ENCODE measurements at regions not wholly inside any gene's neighbourhood (a gene's known extent, or its start where the extent isn't known, plus 50 kb on each side); places are given as distances from the start of the nearest gene placed in this dataset.

DNA sequence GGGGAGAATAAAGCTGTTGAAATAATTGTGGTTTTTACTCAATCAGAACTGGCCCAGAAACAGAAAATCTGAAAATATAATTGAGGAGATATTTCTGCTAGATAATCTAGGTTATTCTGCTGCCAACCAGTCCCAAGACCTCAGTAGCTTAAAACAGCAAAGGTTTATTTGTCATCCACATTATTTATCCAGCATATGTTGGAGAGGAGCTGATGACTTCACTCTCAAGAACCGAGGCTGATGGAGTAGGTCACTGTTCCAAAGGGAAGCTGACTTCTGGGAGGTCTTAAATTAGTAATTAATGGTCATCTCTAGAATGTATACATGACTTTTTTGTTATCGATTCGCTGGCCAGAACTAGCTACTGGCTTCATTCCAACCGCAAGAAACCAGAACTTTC, 124.8 kb upstream of the CTNNA2 start (continued):
- TF ChIP-seq EGR1 (IDR thresholded peaks at IDR 0.05; ENCODE audit: low read depth) (no peak), POLR2A (IDR thresholded peaks at IDR 0.05; ENCODE audit: borderline replicate concordance, extremely low read depth, insufficient read depth, insufficient read length) (no peak), ZFX (IDR thresholded peaks at IDR 0.05) (no peak), CEBPB (IDR thresholded peaks at IDR 0.05; ENCODE audit: low read depth) (no peak), ATF3 (IDR thresholded peaks at IDR 0.05) (no peak), FOSL1 (IDR thresholded peaks at IDR 0.05; ENCODE audit: low read depth) (no peak), ELF1 (IDR thresholded peaks at IDR 0.05; ENCODE audit: borderline replicate concordance, low read depth) (no peak), EZH2 (IDR thresholded peaks at IDR 0.05) (no peak)

DNA sequence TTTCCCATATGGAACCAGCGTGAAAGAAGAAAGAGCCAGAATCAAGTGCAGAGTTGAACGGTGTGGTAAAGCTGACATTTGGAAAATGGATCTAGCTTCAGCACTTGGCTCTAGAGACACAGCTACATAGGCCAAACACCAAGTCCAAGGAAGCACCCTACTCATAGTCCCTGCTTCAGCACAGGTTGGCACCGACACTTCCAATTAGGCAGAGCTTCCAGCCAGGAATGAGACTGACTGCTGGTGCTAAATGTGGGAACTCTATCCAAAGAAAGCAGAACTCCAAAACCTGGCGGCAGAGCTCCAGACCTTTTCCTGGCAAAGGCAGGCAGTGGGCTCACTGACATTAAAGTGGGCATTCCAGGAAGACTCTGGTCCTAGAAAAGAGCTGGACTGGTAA, 125.4 kb upstream of the CTNNA2 start:
- ChIA-PET CTCF (no interaction called here), POLR2A (no interaction called here), RAD21 (ENCODE audit: low non-redundant PET in 1 of 2, low total read pairs in 2 of 2, uncharacterized antibody in 2 of 2, unreplicated experiment in 2 of 2) (no interaction called here)
- no peaks in the 10 kb centered on the region for H3K4me1 ChIP-seq (ENCODE audit: control insufficient read depth in 1 of 2, insufficient read depth in 2 of 2, low read length in 2 of 2)
- TF ChIP-seq, protein P1, sequence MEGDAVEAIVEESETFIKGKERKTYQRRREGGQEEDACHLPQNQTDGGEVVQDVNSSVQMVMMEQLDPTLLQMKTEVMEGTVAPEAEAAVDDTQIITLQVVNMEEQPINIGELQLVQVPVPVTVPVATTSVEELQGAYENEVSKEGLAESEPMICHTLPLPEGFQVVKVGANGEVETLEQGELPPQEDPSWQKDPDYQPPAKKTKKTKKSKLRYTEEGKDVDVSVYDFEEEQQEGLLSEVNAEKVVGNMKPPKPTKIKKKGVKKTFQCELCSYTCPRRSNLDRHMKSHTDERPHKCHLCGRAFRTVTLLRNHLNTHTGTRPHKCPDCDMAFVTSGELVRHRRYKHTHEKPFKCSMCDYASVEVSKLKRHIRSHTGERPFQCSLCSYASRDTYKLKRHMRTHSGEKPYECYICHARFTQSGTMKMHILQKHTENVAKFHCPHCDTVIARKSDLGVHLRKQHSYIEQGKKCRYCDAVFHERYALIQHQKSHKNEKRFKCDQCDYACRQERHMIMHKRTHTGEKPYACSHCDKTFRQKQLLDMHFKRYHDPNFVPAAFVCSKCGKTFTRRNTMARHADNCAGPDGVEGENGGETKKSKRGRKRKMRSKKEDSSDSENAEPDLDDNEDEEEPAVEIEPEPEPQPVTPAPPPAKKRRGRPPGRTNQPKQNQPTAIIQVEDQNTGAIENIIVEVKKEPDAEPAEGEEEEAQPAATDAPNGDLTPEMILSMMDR (IDR thresholded peaks at IDR 0.05 in 2 of 3, conservative IDR thresholded peaks at IDR 0.05 in 1 of 3; ENCODE audit: borderline replicate concordance in 1 of 3, insufficient read depth in 1 of 3, low read depth in 2 of 3, low read length in 2 of 3) = no peak
- no peak overlapping the region for H2AFZ ChIP-seq (ENCODE audit: low read depth, low read length, poor library complexity, severe bottlenecking)
- H3K27me3 ChIP-seq (ENCODE audit: insufficient read depth, low read length) = no peaks in the 10 kb centered on the region
- H3K4me3 ChIP-seq (replicated peaks in 1 of 2; ENCODE audit: low read depth in 1 of 2, low read length in 2 of 2) = no peak overlapping the region
- DNase-seq (ENCODE audit: low read depth, low spot score) (no peak), ATAC-seq (no peak)
- no TSS peak for BruUV-seq (replicated peaks)
- H3K9me3 ChIP-seq (ENCODE audit: control insufficient read depth in 1 of 2, insufficient read depth in 1 of 2, low read depth in 1 of 2, low read length in 2 of 2) = peaks cover 7 to 16% of the 10 kb centered on the region in 2 experiments; a peak in 2 of 4 replicates
- intact Hi-C loops (cut with micrococcal nuclease) = no loop called here
- no peaks in the 10 kb centered on the region for H3K79me2 ChIP-seq (ENCODE audit: insufficient read depth, low read length)
- no peaks in the 10 kb centered on the region for H4K20me1 ChIP-seq (ENCODE audit: insufficient read depth)
- no peaks in the 10 kb centered on the region for H3K9me2 ChIP-seq (ENCODE audit: insufficient read depth)
- H3K36me3 ChIP-seq (ENCODE audit: control insufficient read depth in 1 of 2, insufficient read depth in 2 of 2, low read length in 2 of 2) = no peaks in the 10 kb centered on the region
- H3K27ac ChIP-seq (ENCODE audit: low read depth, low read length) = no peak overlapping the region
- no peak overlapping the region for H3K9ac ChIP-seq (ENCODE audit: low read length)
- H3K4me2 ChIP-seq (ENCODE audit: low read length) = no peak overlapping the region

Measured in HCT116 (cell line).